Ovary (tissue), 3 donors: ENCODE measurements at regions not wholly inside any gene's neighbourhood (a gene's known extent, or its start where the extent isn't known, plus 50 kb on each side); places are given as distances from the start of the nearest gene placed in this dataset.

ENCODE experiments used
- CTCF ChIP-seq, 3 donors: fragments of 450-650 bp in 2 of 3; fragments of 200-600 bp in 1 of 3; IDR thresholded peaks; one replicate each; pipeline versions ENCODE4 v1.5.1 to v1.8.0; 2016 to 2022; ENCODE audit warnings: antibody characterized with exemption in 3 of 3, mild to moderate bottlenecking in 1 of 3
- EP300 ChIP-seq: sonication (generic); formaldehyde crosslinking; IDR thresholded peaks from one replicate; pipeline ENCODE4 v1.6.1; 2017; ENCODE audit warnings: antibody characterized with exemption
- POLR2A ChIP-seq: fragments of 450-650 bp; IDR thresholded peaks from one replicate; pipeline ENCODE4 v1.6.1; 2017; ENCODE audit warnings: antibody characterized with exemption, mild to moderate bottlenecking, moderate library complexity
- donor health status: DM: no; HTN: no; CAD: no.

GRCh38 chr15:98383571-98383970, 264.8 kb upstream of the IGF1R start:
- TF ChIP-seq CTCF (IDR thresholded peaks at IDR 0.05) (no peak), POLR2A (no peak), EP300 (no peak)
